GM18499 (cell line): ENCODE measurements at regions not wholly inside any gene's neighbourhood (a gene's known extent, or its start where the extent isn't known, plus 50 kb on each side); places are given as distances from the start of the nearest gene placed in this dataset.

Source experiments
- ATAC-seq: cut with Tn5 transposase; IDR thresholded peaks from one replicate; pipeline ENCODE4 v1.9.1; 2021; ENCODE audit warnings: moderate number of reproducible peaks; ENCODE audit not compliant: insufficient read depth, unreplicated experiment

DNA sequence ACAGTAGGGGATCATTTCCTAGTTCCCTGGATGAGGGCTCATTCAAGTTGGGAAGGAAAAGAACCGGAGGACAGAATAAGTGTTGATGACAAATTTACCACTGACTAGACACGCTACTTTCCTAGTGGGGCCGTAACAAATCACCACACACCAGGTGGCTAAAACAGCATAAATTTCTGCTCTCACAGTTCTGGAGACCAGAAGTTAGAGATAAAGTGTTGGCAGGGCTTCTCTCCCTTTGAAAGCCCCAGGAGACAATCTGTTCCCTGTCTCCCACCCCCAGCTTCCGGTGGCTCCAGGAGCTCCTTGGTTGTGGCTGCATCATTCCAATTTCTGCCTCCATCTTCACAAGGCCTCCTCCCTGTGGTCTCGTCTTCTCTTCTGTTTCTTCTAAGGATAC is 65.4 kb upstream of the ARGLU1 start:
- no peak for ATAC-seq

DNA sequence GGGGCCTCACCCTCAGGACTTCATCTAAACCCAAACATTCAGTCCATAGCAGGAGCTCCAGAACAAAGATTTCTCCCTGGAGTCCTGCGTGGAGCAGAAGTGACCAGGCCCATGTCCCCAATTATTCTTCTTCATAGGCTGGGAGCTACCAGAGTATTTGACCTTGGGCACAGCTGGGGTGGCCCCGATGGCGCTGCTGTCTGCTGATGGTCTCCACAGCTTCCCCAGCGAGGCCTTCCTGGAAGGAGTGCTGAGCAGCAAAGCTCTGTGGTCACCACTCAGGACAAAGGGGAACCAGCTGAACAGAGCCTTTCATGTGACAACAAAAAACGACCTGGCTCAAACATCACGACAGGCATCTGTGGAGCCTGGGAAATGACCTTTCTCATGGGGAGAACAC is 62.7 kb upstream of the ARGLU1 start:
- ATAC-seq: no peak

DNA sequence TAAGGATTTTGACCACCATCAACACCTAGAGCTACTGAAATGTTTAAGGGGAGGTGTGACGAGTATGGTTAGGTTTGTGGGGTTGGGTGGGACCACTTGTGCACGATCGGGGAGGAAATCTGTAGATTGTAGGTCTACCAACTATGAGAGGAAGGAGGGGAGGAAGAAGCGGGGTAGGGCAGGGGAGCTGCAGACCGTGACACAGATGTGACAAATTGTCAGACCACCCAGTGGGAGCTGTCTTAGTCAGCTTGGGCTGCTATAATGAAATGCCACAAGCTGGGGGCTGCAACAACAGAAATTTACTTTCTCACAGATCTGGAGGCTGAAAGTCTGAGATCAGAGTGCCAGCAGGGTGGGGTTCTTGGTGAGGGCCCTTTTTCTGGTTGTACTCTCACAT is 62.2 kb upstream of the ARGLU1 start:
- ATAC-seq: no peak

DNA sequence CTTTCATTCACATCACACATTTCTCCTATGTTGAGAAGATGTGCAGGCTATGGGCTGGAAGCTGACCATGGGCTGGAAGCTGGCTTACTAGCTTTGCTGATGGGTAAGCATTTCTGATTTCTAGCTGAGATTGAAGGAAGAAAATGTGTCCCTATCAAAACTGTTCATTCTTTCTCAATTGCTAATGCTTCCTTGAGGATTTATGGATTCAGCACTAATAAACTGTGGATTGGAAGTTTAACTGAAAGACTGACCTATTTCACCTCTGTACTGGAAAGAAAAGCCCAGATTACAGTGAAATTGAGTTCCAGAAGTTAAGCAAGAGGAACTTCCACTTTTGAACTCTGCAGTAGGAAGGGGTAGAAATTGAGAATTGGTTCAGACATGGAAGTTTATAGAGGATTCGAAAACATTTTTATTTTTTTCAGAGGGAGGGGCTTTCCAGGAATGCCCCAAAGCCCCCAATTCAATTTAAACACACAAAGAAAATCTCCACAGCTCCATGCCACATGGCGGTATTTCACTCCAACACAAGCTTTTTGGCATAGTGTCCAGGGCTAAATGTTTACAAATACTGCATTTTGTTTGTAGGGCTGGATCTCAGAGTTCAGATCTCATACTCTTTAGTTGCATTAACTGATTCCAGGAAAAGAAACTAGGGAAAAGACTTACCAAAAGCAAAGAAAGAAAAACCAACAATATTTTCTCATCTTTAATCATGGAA is 61.2 kb upstream of the ARGLU1 start:
- ATAC-seq: no peak

DNA sequence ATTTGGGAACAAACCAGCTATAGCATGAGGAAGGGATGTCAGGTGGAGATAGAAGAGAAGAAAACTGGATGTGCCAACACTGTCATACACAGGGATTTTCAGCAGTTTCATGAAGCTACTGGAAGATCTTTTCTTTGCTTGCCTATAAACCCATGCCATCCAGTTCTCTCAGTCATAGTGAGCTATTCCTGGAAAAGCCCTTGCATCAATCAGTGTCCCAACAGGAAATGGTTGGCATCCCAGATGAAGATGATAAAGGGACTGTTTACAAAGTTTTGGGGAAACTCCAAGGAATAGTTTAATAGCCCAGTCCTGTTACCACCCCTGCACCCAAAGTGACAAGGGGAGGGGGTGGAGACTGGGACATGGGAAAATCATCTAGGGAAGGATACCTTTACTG is 58.5 kb upstream of the ARGLU1 start:
- ATAC-seq: no peak

DNA sequence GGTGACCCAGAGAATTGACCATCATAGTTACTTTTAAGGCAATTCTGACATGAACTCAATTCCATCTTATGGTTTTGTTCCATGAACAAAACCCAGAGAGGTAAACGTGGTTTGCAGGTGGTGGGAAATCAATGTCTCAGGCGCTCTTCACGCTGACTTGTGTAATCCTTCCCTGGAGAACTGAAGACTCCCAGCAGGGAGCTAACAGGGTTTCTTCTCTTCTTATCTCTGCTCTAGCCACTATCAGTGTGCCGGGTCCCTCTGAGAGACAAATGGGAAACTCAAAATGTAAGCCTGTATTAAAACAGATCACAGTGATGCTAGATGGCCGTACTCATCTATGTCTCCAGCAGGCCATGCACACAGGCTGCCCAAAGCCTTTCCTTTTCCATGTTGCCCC is 57.6 kb upstream of the ARGLU1 start:
- no peak for ATAC-seq

DNA sequence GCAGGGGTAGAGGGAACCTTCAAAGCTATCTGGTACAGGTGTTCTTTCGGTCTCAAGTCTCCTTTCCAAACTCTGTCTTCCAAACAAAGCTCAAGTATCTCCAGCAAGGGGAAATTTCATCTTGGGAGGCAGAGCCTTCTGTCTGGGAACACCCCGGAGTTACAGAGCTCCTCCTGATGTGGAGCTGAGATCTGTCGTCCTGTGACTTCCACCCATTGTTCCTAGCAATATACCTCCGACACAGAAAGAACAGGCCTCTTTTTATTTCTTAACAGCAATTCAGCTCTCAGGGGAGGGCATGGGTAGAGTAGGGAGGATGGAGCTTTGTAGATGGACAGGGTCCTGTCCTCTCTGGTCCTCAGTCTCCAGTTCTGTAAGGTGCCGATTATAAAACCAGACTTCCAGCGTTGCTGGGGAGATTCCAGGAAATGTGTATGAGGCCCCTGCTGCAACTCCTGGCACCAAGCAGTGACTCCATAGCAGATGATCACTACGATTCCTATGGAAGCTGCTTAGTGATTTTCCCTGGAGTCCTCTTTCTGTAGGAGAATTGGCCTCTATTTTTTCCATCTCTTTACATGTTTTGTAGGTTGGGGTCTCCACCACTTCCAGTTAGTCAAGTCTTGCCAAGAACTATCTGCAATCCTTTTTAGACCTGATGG is 56.0 kb upstream of the ARGLU1 start:
- ATAC-seq: no peak

DNA sequence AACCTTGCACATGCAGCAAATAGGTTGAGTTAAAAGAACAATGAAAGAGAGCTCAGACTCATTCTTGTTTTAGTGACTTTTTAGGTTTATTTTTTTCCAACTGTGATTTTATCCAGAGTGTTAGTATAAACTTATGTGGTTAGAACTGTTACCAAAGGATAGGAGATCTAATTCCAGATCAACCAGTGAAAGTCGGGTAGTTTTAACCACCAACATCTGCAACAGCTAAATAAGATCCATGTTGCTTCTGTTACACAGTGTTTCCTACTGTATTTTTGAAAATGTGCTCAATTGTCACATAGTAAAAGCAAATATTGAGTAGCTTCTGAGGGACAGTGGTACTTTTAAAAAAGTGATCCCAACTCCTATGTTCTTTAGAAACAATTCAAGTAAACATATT is 53.9 kb upstream of the ARGLU1 start:
- ATAC-seq: no peak

DNA sequence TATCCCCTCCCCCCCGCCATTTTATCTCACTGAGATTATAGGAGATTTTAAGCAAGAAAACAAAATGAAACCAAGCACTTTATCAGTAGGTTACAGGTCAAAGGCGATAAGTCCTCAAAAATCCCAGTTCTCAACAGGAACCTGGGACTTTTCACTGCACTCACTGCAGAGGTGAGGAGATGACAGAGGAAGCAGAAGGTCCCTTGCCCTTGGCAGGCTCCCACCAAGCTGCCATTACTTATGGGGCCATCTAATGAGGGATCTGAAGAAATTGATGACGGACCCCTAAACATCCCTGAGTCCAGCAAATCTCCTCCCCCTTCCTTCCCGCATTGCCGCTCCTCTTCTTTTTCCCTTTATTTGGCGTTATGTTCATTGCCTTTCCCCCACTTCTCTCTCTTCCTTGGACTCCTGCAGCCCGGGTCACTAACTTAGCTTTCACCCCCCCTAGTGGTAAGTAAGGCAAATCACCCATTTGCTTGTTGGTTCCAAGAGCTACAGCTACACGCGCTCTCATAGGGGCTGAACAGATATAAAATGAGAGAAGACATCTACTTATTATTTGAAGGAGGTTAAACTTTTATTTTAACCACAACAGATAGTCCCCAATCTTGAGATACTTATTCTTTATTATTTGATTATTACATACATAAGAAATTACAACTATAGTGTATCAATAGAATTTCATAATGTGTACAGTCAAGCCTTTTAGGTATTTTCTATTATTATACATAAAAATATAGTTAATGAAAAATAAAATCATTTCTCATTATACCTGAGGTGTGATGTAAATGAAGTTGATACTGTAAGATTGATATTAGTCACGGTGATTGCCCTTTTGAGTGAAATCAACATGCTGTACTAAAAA is 52.0 kb upstream of the ARGLU1 start:
- peak; percentile 94 for ATAC-seq
